Neural cell (in vitro differentiated cells): ENCODE measurements at regions not wholly inside any gene's neighbourhood (a gene's known extent, or its start where the extent isn't known, plus 50 kb on each side); places are given as distances from the start of the nearest gene placed in this dataset.

Experiments
- H2AFZ ChIP-seq: fragments of 200-600, 300-800 bp; sonication (generic), shearing (Covaris generic); 2 replicates; pipeline ENCODE4 v1.6.0; 2014; ENCODE audit warnings: low read depth, mild to moderate bottlenecking, antibody characterized with exemption, low read length, moderate library complexity
- H3F3A ChIP-seq: fragments of 200-600 bp; shearing (Covaris generic); 2 replicates; pipeline ENCODE4 v1.6.1; 2016; ENCODE audit warnings: mild to moderate bottlenecking, moderate library complexity, mixed read lengths, antibody characterized with exemption, low read length; ENCODE audit not compliant: insufficient read depth, poor library complexity, severe bottlenecking
- H3K27ac ChIP-seq: fragments of 200-600, 300-800 bp; sonication (generic), shearing (Covaris generic); 2 replicates; pipeline ENCODE4 v1.5.1; 2014; ENCODE audit warnings: mild to moderate bottlenecking, low read length, moderate library complexity
- H3K27me3 ChIP-seq: fragments of 300-800, 200-600 bp; sonication (generic), shearing (Covaris generic); 2 replicates; pipeline ENCODE4 v1.6.0; 2014; ENCODE audit warnings: mild to moderate bottlenecking, low read depth, low read length, moderate library complexity; ENCODE audit not compliant: insufficient read depth
- H3K36me3 ChIP-seq: fragments of 300-800, 200-600 bp; sonication (generic), shearing (Covaris generic); 2 replicates; pipeline ENCODE4 v1.5.1; 2014; ENCODE audit warnings: mild to moderate bottlenecking, antibody characterized with exemption, low read length, moderate library complexity; ENCODE audit not compliant: insufficient read depth
- H3K4me2 ChIP-seq: fragments of 300-800, 200-600 bp; sonication (generic), shearing (Covaris generic); 2 replicates; pipeline ENCODE4 v1.6.0; 2014; ENCODE audit warnings: mild to moderate bottlenecking, low read length
- H3K4me3 ChIP-seq: fragments of 300-800, 200-600 bp; sonication (generic), shearing (Covaris generic); 2 replicates; pipeline ENCODE4 v1.5.1; 2014; ENCODE audit warnings: mild to moderate bottlenecking, low read length, moderate library complexity
- H3K79me2 ChIP-seq: fragments of 200-600 bp; shearing (Covaris generic); replicated peaks from 2 replicates; pipeline ENCODE4 v1.6.0; 2014; ENCODE audit warnings: mild to moderate bottlenecking, low read length, moderate library complexity; ENCODE audit not compliant: insufficient read depth
- H3K9ac ChIP-seq: fragments of 300-800, 200-600 bp; sonication (generic), shearing (Covaris generic); 2 replicates; pipeline ENCODE4 v1.6.1; 2016; ENCODE audit warnings: mild to moderate bottlenecking, low read length, mixed read lengths
- H3K9me2 ChIP-seq: fragments of 200-600 bp; shearing (Covaris generic); 2 replicates; pipeline ENCODE4 v1.6.1; 2016; ENCODE audit warnings: mild to moderate bottlenecking, low read length, mixed read lengths; ENCODE audit not compliant: insufficient read depth
- H3K9me3 ChIP-seq: fragments of 200-600, 300-800 bp; sonication (generic), shearing (Covaris generic); 2 replicates; pipeline ENCODE4 v1.6.1; 2016; ENCODE audit warnings: mild to moderate bottlenecking, mixed run types, low read length, moderate library complexity, mixed read lengths
- H4K20me1 ChIP-seq: fragments of 200-600 bp; shearing (Covaris generic); 2 replicates; pipeline ENCODE4 v1.6.1; 2016; ENCODE audit warnings: mild to moderate bottlenecking, mixed run types; ENCODE audit not compliant: insufficient read depth
- EP300 ChIP-seq: fragments of 450-650 bp; conservative IDR thresholded peaks from 2 replicates; pipeline ENCODE4 v1.6.1; 2014; ENCODE audit warnings: antibody characterized with exemption, mild to moderate bottlenecking, moderate library complexity; ENCODE audit not compliant: poor library complexity, severe bottlenecking
- EZH2 ChIP-seq: fragments of 200-600, 300-800 bp; shearing (Covaris generic), sonication (generic); IDR thresholded peaks from 2 replicates; pipeline ENCODE4 v1.6.1; 2014; ENCODE audit warnings: antibody characterized with exemption, low read length, borderline replicate concordance, mild to moderate bottlenecking; ENCODE audit not compliant: insufficient read depth, poor library complexity, severe bottlenecking
- MXI1 ChIP-seq: fragments of 450-650 bp; conservative IDR thresholded peaks from 2 replicates; pipeline ENCODE4 v1.6.1; 2014; ENCODE audit warnings: antibody characterized with exemption, mild to moderate bottlenecking; ENCODE audit not compliant: poor library complexity, severe bottlenecking
- POLR2AphosphoS5 ChIP-seq: IDR thresholded peaks from 2 replicates; pipeline ENCODE4 v1.6.1; 2012
- RAD21 ChIP-seq: fragments of 450-650 bp; conservative IDR thresholded peaks from 2 replicates; pipeline ENCODE4 v1.6.1; 2014; ENCODE audit warnings: antibody characterized with exemption, mild to moderate bottlenecking, moderate library complexity
- SMC3 ChIP-seq: fragments of 450-650 bp; conservative IDR thresholded peaks from 2 replicates; pipeline ENCODE4 v1.6.1; 2014; ENCODE audit warnings: antibody characterized with exemption, mild to moderate bottlenecking, moderate library complexity; ENCODE audit not compliant: poor library complexity
- TAF1 ChIP-seq: IDR thresholded peaks from 2 replicates; pipeline ENCODE4 v1.6.1; 2012; ENCODE audit warnings: low read depth
- TF ChIP-seq, protein P1 (sequence below): IDR thresholded peaks from 2 replicates; pipeline ENCODE4 v1.6.1; 2012; ENCODE audit warnings: borderline replicate concordance
- TF ChIP-seq, protein P2 (sequence below): fragments of 450-650 bp; IDR thresholded peaks from 2 replicates; pipeline ENCODE4 v1.5.1; 2014; ENCODE audit warnings: antibody characterized with exemption, mild to moderate bottlenecking, moderate library complexity; ENCODE audit not compliant: poor library complexity, severe bottlenecking

DNA sequence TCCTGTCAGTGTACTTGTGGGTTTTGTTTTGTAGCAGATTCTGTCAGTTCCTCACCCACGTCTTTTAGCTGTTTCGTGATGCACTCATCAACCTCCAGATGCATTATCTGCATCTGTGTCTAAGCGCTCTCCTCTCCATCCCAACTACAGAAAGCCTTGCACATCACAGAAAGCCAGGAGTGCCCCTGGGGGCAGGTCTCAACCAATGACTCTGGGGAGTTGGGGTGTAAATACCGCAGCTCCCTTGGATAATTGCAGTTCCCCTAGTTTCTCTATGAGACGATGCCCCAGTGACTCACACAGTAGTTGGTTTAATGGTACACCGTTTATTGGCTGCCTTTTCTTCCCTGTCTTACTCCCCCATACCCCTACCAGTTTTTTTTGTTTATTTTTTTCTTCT is 158.1 kb downstream of the SOX4 start:
- H3K4me3 ChIP-seq, result no peak overlapping the region
- no peaks in the 10 kb centered on the region for H3K36me3 ChIP-seq
- no peaks in the 10 kb centered on the region for H3K9me2 ChIP-seq
- no peak overlapping the region for H3K27ac ChIP-seq
- no peak overlapping the region for H3K9ac ChIP-seq
- no peaks in the 10 kb centered on the region for H3F3A ChIP-seq
- H3K4me2 ChIP-seq, result no peak overlapping the region
- peaks cover 85% of the 10 kb centered on the region for H3K79me2 ChIP-seq
- H4K20me1 ChIP-seq, result no peaks in the 10 kb centered on the region
- TF ChIP-seq SMC3, result no peak
- TF ChIP-seq, protein P1, sequence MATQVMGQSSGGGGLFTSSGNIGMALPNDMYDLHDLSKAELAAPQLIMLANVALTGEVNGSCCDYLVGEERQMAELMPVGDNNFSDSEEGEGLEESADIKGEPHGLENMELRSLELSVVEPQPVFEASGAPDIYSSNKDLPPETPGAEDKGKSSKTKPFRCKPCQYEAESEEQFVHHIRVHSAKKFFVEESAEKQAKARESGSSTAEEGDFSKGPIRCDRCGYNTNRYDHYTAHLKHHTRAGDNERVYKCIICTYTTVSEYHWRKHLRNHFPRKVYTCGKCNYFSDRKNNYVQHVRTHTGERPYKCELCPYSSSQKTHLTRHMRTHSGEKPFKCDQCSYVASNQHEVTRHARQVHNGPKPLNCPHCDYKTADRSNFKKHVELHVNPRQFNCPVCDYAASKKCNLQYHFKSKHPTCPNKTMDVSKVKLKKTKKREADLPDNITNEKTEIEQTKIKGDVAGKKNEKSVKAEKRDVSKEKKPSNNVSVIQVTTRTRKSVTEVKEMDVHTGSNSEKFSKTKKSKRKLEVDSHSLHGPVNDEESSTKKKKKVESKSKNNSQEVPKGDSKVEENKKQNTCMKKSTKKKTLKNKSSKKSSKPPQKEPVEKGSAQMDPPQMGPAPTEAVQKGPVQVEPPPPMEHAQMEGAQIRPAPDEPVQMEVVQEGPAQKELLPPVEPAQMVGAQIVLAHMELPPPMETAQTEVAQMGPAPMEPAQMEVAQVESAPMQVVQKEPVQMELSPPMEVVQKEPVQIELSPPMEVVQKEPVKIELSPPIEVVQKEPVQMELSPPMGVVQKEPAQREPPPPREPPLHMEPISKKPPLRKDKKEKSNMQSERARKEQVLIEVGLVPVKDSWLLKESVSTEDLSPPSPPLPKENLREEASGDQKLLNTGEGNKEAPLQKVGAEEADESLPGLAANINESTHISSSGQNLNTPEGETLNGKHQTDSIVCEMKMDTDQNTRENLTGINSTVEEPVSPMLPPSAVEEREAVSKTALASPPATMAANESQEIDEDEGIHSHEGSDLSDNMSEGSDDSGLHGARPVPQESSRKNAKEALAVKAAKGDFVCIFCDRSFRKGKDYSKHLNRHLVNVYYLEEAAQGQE, result no peak
- TF ChIP-seq RAD21, result no peak
- TF ChIP-seq, protein P2, sequence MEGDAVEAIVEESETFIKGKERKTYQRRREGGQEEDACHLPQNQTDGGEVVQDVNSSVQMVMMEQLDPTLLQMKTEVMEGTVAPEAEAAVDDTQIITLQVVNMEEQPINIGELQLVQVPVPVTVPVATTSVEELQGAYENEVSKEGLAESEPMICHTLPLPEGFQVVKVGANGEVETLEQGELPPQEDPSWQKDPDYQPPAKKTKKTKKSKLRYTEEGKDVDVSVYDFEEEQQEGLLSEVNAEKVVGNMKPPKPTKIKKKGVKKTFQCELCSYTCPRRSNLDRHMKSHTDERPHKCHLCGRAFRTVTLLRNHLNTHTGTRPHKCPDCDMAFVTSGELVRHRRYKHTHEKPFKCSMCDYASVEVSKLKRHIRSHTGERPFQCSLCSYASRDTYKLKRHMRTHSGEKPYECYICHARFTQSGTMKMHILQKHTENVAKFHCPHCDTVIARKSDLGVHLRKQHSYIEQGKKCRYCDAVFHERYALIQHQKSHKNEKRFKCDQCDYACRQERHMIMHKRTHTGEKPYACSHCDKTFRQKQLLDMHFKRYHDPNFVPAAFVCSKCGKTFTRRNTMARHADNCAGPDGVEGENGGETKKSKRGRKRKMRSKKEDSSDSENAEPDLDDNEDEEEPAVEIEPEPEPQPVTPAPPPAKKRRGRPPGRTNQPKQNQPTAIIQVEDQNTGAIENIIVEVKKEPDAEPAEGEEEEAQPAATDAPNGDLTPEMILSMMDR, result no peak
- TF ChIP-seq POLR2AphosphoS5, result no peak
- no peak overlapping the region for H2AFZ ChIP-seq
- H3K27me3 ChIP-seq, result no peaks in the 10 kb centered on the region
- H3K9me3 ChIP-seq, result no peaks in the 10 kb centered on the region

DNA sequence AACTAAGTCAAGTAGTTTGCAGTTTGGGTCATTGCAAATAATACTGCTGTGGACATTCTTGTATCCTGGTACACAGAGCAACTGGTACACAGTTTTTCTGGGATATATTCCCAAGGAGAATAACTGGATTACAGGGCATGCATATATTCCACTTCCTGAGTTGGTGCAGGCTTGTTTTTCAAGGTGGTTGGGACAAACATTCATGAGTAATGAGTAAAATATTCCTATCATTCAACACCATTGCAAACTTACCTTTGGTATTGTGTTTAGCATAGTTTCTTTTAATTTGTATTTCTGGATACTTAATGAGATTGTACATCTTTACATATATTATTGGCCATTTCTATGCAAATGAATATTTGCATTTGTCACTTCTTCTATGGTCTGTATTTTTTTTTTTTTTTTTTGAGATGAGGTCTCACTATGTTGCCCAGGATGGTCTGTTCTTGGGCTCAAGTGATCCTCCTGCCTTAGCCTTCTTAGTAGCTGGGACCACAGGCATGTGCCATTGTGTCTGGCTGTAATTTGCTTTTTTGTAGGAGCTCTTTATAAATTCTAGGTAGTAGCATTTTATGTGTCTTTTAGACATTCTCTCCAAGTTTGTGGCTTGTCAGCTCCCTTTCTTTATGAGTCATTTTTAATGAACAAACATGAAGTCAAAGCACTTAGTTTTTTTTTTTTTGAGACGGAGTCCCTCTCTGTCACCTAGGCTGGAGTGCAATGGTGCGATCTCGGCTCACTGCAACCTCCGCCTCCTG is 158.7 kb downstream of the SOX4 start:
- Histone ChIP-seq H3K79me2 (peaks cover 83% of the 10 kb centered on the region), H3F3A (no peaks in the 10 kb centered on the region), H3K4me3 (no peak overlapping the region), H2AFZ (no peak overlapping the region), H3K27ac (no peak overlapping the region), H4K20me1 (no peaks in the 10 kb centered on the region), H3K9me3 (no peaks in the 10 kb centered on the region), H3K27me3 (no peaks in the 10 kb centered on the region), H3K9ac (no peak overlapping the region), H3K9me2 (no peaks in the 10 kb centered on the region), H3K4me2 (no peak overlapping the region), H3K36me3 (no peaks in the 10 kb centered on the region)
- TF ChIP-seq, protein P1, result no peak
- no peak for TF ChIP-seq POLR2AphosphoS5
- no peak for TF ChIP-seq RAD21
- TF ChIP-seq, protein P2, result no peak
- no peak for TF ChIP-seq MXI1
- no peak for TF ChIP-seq EZH2
- TF ChIP-seq EP300, result no peak
- TF ChIP-seq SMC3, result no peak
- TF ChIP-seq TAF1, result no peak
